NT2/D1 (cell line): ENCODE measurements at regions not wholly inside any gene's neighbourhood (a gene's known extent, or its start where the extent isn't known, plus 50 kb on each side); places are given as distances from the start of the nearest gene placed in this dataset.
"Not testable (repeated sequence)": the region's sequence is repeated elsewhere in the genome, so short reads cannot be mapped to it uniquely, and the experiment has no call there.

ENCODE experiments used
- DNase-seq: peaks from one replicate; pipeline ENCODE4 v3.0.0-alpha.2; 2011; ENCODE audit warnings: low read depth, low spot score
- H3K27me3 ChIP-seq: 2 replicates; pipeline ENCODE4 v1.6.0; 2011; ENCODE audit warnings: mild to moderate bottlenecking; ENCODE audit not compliant: insufficient read length, insufficient read depth
- H3K36me3 ChIP-seq: 2 replicates; pipeline ENCODE4 v1.6.1; 2011; ENCODE audit warnings: mild to moderate bottlenecking, low read length, mixed read lengths; ENCODE audit not compliant: insufficient read depth, insufficient read length
- H3K4me1 ChIP-seq: 2 replicates; pipeline ENCODE4 v1.5.1; 2011; ENCODE audit not compliant: insufficient read depth, insufficient read length
- H3K4me3 ChIP-seq: 2 replicates; pipeline ENCODE4 v1.5.1; 2011; ENCODE audit warnings: low read depth; ENCODE audit not compliant: insufficient read length
- H3K9ac ChIP-seq: 2 replicates; pipeline ENCODE4 v1.6.0; 2011; ENCODE audit warnings: low read depth; ENCODE audit not compliant: insufficient read length
- H3K9me3 ChIP-seq: 2 replicates; pipeline ENCODE4 v1.5.1; 2011; ENCODE audit warnings: mild to moderate bottlenecking, low read length; ENCODE audit not compliant: insufficient read depth
- SUZ12 ChIP-seq: IDR thresholded peaks from 2 replicates; pipeline ENCODE4 v1.6.1; 2011; ENCODE audit not compliant: insufficient read length, insufficient read depth; ENCODE audit errors: extremely low read depth
- YY1 ChIP-seq: IDR thresholded peaks from 2 replicates; pipeline ENCODE4 v1.6.1; 2011; ENCODE audit not compliant: insufficient read length, insufficient read depth
- ZNF274 ChIP-seq: IDR thresholded peaks from 2 replicates; pipeline ENCODE4 v1.6.1; 2011; ENCODE audit warnings: mild to moderate bottlenecking, low read depth, low read length

- no peaks in the 10 kb centered on the region for H3K27me3 ChIP-seq
- peak overlapping the region; percentile 79 for H3K4me3 ChIP-seq
- peak overlapping the region; percentile 94 for H3K9ac ChIP-seq
Measured at GRCh38 chr1:228648647-228649383, 86.5 kb upstream of the RHOU start.

GRCh38 chr1:228650141-228650540 lies 85.1 kb upstream of the RHOU start:
- H3K27me3 ChIP-seq, result no peaks in the 10 kb centered on the region
- H3K4me1 ChIP-seq, result no peaks in the 10 kb centered on the region
- TF ChIP-seq ZNF274 (no peak), SUZ12 (no peak), YY1 (no peak)
- H3K36me3 ChIP-seq, result peaks cover 17% of the 10 kb centered on the region
- H3K9ac ChIP-seq, result no peak overlapping the region
- no peaks in the 10 kb centered on the region for H3K9me3 ChIP-seq
- DNase-seq, result no peak
- H3K4me3 ChIP-seq, result no peak overlapping the region

More at GRCh38 chr1:228648647-228649383, 86.5 kb upstream of the RHOU start:
- TF ChIP-seq ZNF274, result no peak
- no peak for TF ChIP-seq YY1
- TF ChIP-seq SUZ12, result no peak
- H3K9me3 ChIP-seq, result no peaks in the 10 kb centered on the region
- peaks cover 17% of the 10 kb centered on the region for H3K36me3 ChIP-seq
- DNase-seq, result no peak
- H3K4me1 ChIP-seq, result no peaks in the 10 kb centered on the region

GRCh38 chr1:228650946-228651345 lies 84.3 kb upstream of the RHOU start:
- Histone ChIP-seq H3K27me3 (no peaks in the 10 kb centered on the region), H3K4me3 (no peak overlapping the region), H3K9ac (no peak overlapping the region), H3K36me3 (peaks cover 17% of the 10 kb centered on the region), H3K9me3 (no peaks in the 10 kb centered on the region), H3K4me1 (no peaks in the 10 kb centered on the region)
- DNase-seq, result no peak
- no peak for TF ChIP-seq ZNF274
- TF ChIP-seq YY1, result no peak
- TF ChIP-seq SUZ12, result no peak

- H3K36me3 ChIP-seq, result peaks cover 17% of the 10 kb centered on the region
- no peaks in the 10 kb centered on the region for H3K27me3 ChIP-seq
- H3K9me3 ChIP-seq, result no peaks in the 10 kb centered on the region
- no peak overlapping the region for H3K9ac ChIP-seq
- TF ChIP-seq YY1, result no peak
- TF ChIP-seq ZNF274, result no peak
- no peak for TF ChIP-seq SUZ12
- H3K4me1 ChIP-seq, result no peaks in the 10 kb centered on the region
- DNase-seq, result no peak
- H3K4me3 ChIP-seq, result no peak overlapping the region
Measured at GRCh38 chr1:228652116-228652515, 83.2 kb upstream of the RHOU start.

GRCh38 chr1:228653057-228653456 lies 82.2 kb upstream of the RHOU start:
- H3K27me3 ChIP-seq, H3K9me3 ChIP-seq, H3K4me1 ChIP-seq, H3K4me3 ChIP-seq, H3K9ac ChIP-seq, DNase-seq: not testable (repeated sequence)
- peaks cover 17% of the 10 kb centered on the region for H3K36me3 ChIP-seq

GRCh38 chr1:228653748-228654147 lies 81.5 kb upstream of the RHOU start:
- H3K4me1 ChIP-seq, result no peaks in the 10 kb centered on the region
- no peaks in the 10 kb centered on the region for H3K9me3 ChIP-seq
- TF ChIP-seq ZNF274 (no peak), YY1 (no peak), SUZ12 (no peak)
- DNase-seq, result no peak
- H3K27me3 ChIP-seq, result no peaks in the 10 kb centered on the region
- H3K9ac ChIP-seq, result no peak overlapping the region
- H3K4me3 ChIP-seq, result no peak overlapping the region
- H3K36me3 ChIP-seq, result peaks cover 17% of the 10 kb centered on the region

GRCh38 chr1:228655796-228656394 lies 79.4 kb upstream of the RHOU start:
- H3K9me3 ChIP-seq, result no peaks in the 10 kb centered on the region
- no peak for DNase-seq
- H3K4me3 ChIP-seq, result no peak overlapping the region
- H3K36me3 ChIP-seq, result peaks cover 7% of the 10 kb centered on the region
- H3K9ac ChIP-seq, result no peak overlapping the region
- H3K27me3 ChIP-seq, result no peaks in the 10 kb centered on the region
- no peaks in the 10 kb centered on the region for H3K4me1 ChIP-seq
- no peak for TF ChIP-seq YY1
- TF ChIP-seq SUZ12, result no peak
- no peak for TF ChIP-seq ZNF274

GRCh38 chr1:228662007-228662689 lies 73.1 kb upstream of the RHOU start:
- DNase-seq, H3K4me3 ChIP-seq, H3K9ac ChIP-seq, H3K36me3 ChIP-seq, H3K27me3 ChIP-seq, H3K9me3 ChIP-seq, H3K4me1 ChIP-seq: not testable (repeated sequence)
